ENCODE measurements at regions not wholly inside any gene's neighbourhood (a gene's known extent, or its start where the extent isn't known, plus 50 kb on each side); places are given as distances from the start of the nearest gene placed in this dataset.
A peak's percentile ranks its signal among the peaks of the same experiment; 100 is the strongest.

DNA sequence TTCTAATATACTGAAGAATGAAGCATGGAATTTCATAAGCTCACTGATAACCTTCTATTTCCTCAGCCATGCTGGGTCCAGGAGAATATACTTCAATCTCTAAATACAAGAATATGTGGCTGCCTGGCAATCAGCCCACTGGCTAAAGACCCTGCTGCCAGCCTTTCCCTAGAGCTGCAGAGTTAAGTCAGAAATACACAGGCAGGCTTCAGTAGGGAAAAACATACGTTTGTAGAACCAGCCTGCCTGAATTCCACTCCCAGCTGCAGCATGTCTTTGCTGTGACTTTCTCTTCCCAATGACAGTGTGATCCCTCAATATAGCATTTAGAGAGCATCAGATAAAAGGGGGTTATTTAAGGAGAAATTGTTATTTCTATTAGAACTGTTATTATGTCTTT lies 289.1 kb downstream of the PCDH19 start:
- ATAC-seq (no peak), DNase-seq (no peak), FAIRE-seq (no peak)
- H3K4me3 ChIP-seq: no peak overlapping the region
- H3K4me1 ChIP-seq: no peaks in the 10 kb centered on the region
- 17 to 24% methylated on average over 1 of the region's 1 CpG for WGBS, 2 donors
- no peak overlapping the region for H3K27ac ChIP-seq
- H3K9me3 ChIP-seq: no peaks in the 10 kb centered on the region
- intact Hi-C loops (cut with DNase I): no loop called here
- no peaks in the 10 kb centered on the region for H3K36me3 ChIP-seq
- TF ChIP-seq, protein P1, sequence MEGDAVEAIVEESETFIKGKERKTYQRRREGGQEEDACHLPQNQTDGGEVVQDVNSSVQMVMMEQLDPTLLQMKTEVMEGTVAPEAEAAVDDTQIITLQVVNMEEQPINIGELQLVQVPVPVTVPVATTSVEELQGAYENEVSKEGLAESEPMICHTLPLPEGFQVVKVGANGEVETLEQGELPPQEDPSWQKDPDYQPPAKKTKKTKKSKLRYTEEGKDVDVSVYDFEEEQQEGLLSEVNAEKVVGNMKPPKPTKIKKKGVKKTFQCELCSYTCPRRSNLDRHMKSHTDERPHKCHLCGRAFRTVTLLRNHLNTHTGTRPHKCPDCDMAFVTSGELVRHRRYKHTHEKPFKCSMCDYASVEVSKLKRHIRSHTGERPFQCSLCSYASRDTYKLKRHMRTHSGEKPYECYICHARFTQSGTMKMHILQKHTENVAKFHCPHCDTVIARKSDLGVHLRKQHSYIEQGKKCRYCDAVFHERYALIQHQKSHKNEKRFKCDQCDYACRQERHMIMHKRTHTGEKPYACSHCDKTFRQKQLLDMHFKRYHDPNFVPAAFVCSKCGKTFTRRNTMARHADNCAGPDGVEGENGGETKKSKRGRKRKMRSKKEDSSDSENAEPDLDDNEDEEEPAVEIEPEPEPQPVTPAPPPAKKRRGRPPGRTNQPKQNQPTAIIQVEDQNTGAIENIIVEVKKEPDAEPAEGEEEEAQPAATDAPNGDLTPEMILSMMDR (IDR thresholded peaks at IDR 0.05): no peak
- peaks cover 0 to 4% (median 1%) of the 10 kb centered on the region in 4 donors for H3K27me3 ChIP-seq

DNA sequence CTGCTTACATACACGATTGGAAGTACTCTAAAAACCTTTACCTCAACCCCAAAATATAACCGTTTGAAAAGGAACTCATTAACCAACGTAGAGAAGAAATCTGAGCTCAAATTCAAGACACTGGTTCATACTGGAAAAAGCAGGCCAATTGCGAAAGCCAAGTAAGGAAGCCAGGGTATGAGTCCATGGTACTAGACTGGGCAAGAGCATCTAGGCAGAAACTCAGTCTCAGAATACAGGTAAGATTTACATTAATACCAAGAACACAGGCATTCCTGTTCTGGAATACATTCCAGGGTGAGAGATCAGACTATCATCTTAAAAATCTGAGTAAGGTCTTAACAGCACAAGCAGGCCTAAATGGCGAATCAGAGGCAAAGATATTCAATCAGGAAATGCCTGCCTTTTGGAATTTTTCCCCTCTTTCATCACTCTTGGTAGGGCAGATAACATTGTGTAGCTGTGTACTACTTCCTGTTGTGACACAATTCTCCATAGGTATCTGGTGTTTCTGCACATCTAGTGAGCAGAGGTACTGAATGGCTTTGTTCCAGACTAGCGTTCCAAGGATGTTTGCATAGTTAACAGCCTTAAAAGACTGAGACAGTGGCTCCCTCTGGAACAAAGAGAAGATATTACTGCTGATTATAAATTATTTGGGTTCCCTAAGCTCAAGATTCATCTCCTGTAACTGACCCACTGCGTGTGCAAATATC lies 311.3 kb downstream of the PCDH19 start:
- H3K9me3 ChIP-seq: no peaks in the 10 kb centered on the region
- FAIRE-seq (no peak), DNase-seq (no peak), ATAC-seq (peak in 1 of 4 donors; percentile 38)
- H3K4me3 ChIP-seq: no peak overlapping the region
- intact Hi-C loops (cut with DNase I): no loop called here
- H3K36me3 ChIP-seq: no peaks in the 10 kb centered on the region
- no peaks in the 10 kb centered on the region for H3K4me1 ChIP-seq
- no peaks in the 10 kb centered on the region for H3K27me3 ChIP-seq
- no peak overlapping the region for H3K27ac ChIP-seq
- TF ChIP-seq, protein P1 (IDR thresholded peaks at IDR 0.05): no peak
- WGBS, 2 donors: 45 to 50% methylated on average over 7 of the region's 7 CpGs

DNA sequence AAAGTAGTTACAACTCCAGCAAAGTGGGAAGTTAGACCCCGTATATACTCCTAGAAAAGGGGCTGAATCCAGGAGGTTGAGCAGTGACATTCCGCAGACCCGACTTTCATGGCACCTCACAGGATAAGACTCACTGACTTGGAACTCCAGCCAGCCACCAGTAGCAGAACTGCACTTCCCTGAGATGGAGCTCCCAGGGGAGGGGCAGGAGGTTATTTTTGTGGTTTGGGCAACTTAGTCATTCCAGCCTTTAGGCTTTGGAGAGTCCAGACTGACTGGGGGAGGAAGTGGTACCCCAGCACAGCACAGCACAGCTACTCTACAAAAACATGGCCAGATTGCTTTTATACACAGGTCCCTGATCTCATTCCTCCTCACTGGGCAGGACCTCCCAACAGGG lies 319.1 kb downstream of the PCDH19 start:
- no peaks in the 10 kb centered on the region for H3K36me3 ChIP-seq
- FAIRE-seq (no peak), DNase-seq (no peak), ATAC-seq (no peak)
- peaks cover 0 to 4% (median 1%) of the 10 kb centered on the region in 4 donors for H3K27me3 ChIP-seq
- intact Hi-C loops (cut with DNase I): no loop called here
- H3K4me1 ChIP-seq: no peaks in the 10 kb centered on the region
- H3K4me3 ChIP-seq: no peak overlapping the region
- WGBS, 2 donors: 63 to 75% methylated on average over 3 of the region's 3 CpGs
- H3K27ac ChIP-seq: no peak overlapping the region
- H3K9me3 ChIP-seq: no peaks in the 10 kb centered on the region
- TF ChIP-seq, protein P1 (IDR thresholded peaks at IDR 0.05): no peak

DNA sequence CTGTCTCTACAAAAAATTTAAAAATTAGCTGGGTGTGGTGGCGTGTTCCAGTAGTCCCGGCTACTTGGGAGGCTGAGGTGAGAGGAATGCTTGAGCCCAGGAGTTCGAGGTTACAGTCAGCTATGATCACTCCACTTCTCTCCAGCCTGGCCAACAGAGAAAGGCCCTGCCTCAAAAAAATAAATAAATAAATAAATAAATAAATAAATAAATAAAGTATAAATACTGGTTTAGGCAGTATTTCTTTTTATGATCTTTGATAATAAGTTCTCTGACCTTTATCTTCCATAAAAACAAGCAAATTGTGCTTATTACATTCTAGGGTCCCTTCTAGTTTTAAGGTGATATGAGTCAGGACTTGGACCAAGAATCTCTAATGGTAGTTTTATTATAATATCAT lies 320.3 kb downstream of the PCDH19 start:
- no peak for FAIRE-seq
- 67 to 81% methylated on average over 3 of the region's 3 CpGs for WGBS, 2 donors
- ATAC-seq: no peak
- DNase-seq: no peak
- Histone ChIP-seq H3K4me3 (no peak overlapping the region), H3K27me3 (peaks cover 0 to 4% (median 1%) of the 10 kb centered on the region in 4 donors), H3K27ac (no peak overlapping the region), H3K36me3 (no peaks in the 10 kb centered on the region), H3K4me1 (no peaks in the 10 kb centered on the region), H3K9me3 (no peaks in the 10 kb centered on the region)
- intact Hi-C loops (cut with DNase I): no loop called here
- TF ChIP-seq, protein P1 (IDR thresholded peaks at IDR 0.05): no peak

DNA sequence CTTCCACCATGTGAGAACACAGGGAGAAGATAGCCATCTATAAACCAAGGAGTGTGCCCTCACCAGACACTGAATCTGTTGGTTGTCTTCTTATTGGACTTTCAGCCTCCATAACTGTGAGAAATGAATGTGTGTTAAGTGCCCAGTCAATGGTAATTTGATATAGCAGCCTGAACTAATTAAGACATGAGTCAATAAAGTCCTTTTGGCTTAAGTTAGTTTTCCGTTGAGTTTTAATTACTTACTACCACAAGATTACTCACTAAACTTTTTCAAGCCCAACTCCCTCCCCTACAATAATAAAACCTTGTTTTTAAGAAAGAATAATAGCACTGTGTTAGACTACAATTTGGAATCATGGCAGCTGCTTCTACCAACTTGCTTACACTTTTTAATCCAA lies 324.2 kb downstream of the PCDH19 start:
- no peak for FAIRE-seq
- intact Hi-C loops (cut with DNase I): no loop called here

More for the DNA sequence above, 324.2 kb downstream of the PCDH19 start:
- Histone ChIP-seq H3K27ac (no peak overlapping the region), H3K36me3 (no peaks in the 10 kb centered on the region), H3K4me1 (no peaks in the 10 kb centered on the region), H3K4me3 (no peak overlapping the region), H3K27me3 (peaks cover 0 to 4% (median 1%) of the 10 kb centered on the region in 4 donors), H3K9me3 (no peaks in the 10 kb centered on the region)
- 15 to 20% methylated on average over 1 of the region's 1 CpG for WGBS, 2 donors
- TF ChIP-seq, protein P1 (IDR thresholded peaks at IDR 0.05): no peak
- ATAC-seq: no peak
- DNase-seq: no peak
